ENCODE measurements at regions not wholly inside any gene's neighbourhood (a gene's known extent, or its start where the extent isn't known, plus 50 kb on each side); places are given as distances from the start of the nearest gene placed in this dataset.

GRCh38 chr7:47037607-47038006 lies 544.3 kb downstream of the TNS3 start:
- 94 to 97% methylated on average over 6 of the region's 7 CpGs for WGBS, 2 experiments
- Histone ChIP-seq H3K4me1 (ENCODE audit: control insufficient read depth, insufficient read depth, low read length) (peaks cover 9% of the 10 kb centered on the region), H3K27me3 (ENCODE audit: control insufficient read depth, insufficient read depth, low read length, poor library complexity, severe bottlenecking) (no peaks in the 10 kb centered on the region), H3K4me3 (ENCODE audit: insufficient read depth, low read depth, low read length) (no peak overlapping the region), H3K36me3 (ENCODE audit: control insufficient read depth, insufficient read depth, low read length) (no peaks in the 10 kb centered on the region), H3K9me3 (ENCODE audit: control insufficient read depth, low read length) (no peaks in the 10 kb centered on the region), H3K27ac (ENCODE audit: insufficient read depth, low read depth, low read length, poor library complexity, severe bottlenecking) (no peak overlapping the region)

DNA sequence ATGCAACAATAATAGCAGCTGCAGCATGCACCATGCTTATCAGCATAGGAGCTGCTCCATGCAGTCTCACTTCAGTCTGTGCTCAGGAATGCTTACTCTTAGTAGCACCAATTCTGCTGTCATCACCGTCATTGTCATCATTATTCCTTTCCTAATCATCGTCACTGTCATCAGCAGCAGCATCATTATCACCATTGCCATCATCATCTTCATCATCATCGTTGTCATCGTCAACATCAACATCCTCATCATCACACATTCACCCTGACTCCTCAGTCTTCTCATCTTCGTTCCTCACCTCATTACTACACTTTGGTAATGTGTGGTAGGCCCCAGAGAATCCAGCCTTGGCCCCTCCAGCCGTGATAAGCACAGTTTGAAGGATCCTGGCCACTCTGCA lies 545.0 kb downstream of the TNS3 start:
- Histone ChIP-seq H3K4me1 (ENCODE audit: control insufficient read depth, insufficient read depth, low read length) (peaks cover 9% of the 10 kb centered on the region), H3K4me3 (ENCODE audit: insufficient read depth, low read depth, low read length) (no peak overlapping the region), H3K9me3 (ENCODE audit: control insufficient read depth, low read length) (no peaks in the 10 kb centered on the region), H3K27ac (ENCODE audit: insufficient read depth, low read depth, low read length, poor library complexity, severe bottlenecking) (no peak overlapping the region), H3K36me3 (ENCODE audit: control insufficient read depth, insufficient read depth, low read length) (no peaks in the 10 kb centered on the region), H3K27me3 (ENCODE audit: control insufficient read depth, insufficient read depth, low read length, poor library complexity, severe bottlenecking) (no peaks in the 10 kb centered on the region)
- WGBS, 2 experiments: 90 to 93% methylated on average over 6 of the region's 6 CpGs

DNA sequence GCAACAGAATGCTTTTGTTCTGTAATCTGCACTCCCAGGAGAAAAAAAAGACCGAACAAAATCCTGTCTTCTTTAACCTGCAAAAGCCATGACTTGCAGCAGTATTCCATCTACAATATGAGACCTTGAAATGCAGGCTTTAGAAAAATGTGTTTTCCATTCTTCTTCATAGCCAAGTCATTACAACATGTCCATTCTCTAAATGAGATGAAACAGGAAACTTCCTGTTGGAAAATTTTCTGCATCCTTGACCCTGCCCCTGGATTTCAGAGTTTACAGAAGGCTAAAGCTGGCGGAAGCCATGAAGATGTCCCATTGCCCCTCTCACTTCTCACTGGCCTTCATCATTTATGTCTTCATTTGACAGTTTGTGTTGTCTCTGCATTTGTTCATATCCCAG lies 546.4 kb downstream of the TNS3 start:
- no peaks in the 10 kb centered on the region for H3K9me3 ChIP-seq (ENCODE audit: control insufficient read depth, low read length)
- H3K36me3 ChIP-seq (ENCODE audit: control insufficient read depth, insufficient read depth, low read length): no peaks in the 10 kb centered on the region
- no peak overlapping the region for H3K4me3 ChIP-seq (ENCODE audit: insufficient read depth, low read depth, low read length)
- H3K27ac ChIP-seq (ENCODE audit: insufficient read depth, low read depth, low read length, poor library complexity, severe bottlenecking): no peak overlapping the region
- WGBS, 2 experiments: 92 to 93% methylated on average over 2 of the region's 2 CpGs
- peaks cover 9% of the 10 kb centered on the region for H3K4me1 ChIP-seq (ENCODE audit: control insufficient read depth, insufficient read depth, low read length)
- no peaks in the 10 kb centered on the region for H3K27me3 ChIP-seq (ENCODE audit: control insufficient read depth, insufficient read depth, low read length, poor library complexity, severe bottlenecking)

DNA sequence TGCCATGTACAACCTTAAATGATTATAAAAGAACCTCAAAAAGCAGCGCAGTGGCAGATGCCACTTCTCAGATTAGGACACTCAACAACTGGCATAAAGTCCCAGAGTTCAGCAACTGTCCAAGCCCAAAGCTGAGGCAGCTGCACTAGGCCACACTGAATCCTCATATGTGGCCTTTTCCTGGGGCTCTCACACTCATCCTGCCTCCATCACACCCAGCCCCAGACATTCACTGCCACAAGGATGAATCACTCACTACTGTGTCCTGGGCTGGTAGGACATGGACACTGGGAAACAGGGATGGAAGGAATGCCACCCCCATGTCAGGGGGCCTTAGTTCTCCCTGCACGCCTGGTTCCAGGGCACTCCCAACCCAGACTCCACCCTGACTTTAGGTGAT lies 547.7 kb downstream of the TNS3 start:
- Histone ChIP-seq H3K4me3 (ENCODE audit: insufficient read depth, low read depth, low read length) (no peak overlapping the region), H3K27me3 (ENCODE audit: control insufficient read depth, insufficient read depth, low read length, poor library complexity, severe bottlenecking) (no peaks in the 10 kb centered on the region), H3K9me3 (ENCODE audit: control insufficient read depth, low read length) (no peaks in the 10 kb centered on the region), H3K36me3 (ENCODE audit: control insufficient read depth, insufficient read depth, low read length) (no peaks in the 10 kb centered on the region), H3K27ac (ENCODE audit: insufficient read depth, low read depth, low read length, poor library complexity, severe bottlenecking) (no peak overlapping the region), H3K4me1 (ENCODE audit: control insufficient read depth, insufficient read depth, low read length) (peaks cover under 1% of the 10 kb centered on the region)
- 91 to 96% methylated on average over 2 of the region's 2 CpGs for WGBS, 2 experiments

- WGBS, 2 experiments: 86 to 98% methylated on average over 4 of the region's 4 CpGs
- no peak overlapping the region for H3K27ac ChIP-seq (ENCODE audit: insufficient read depth, low read depth, low read length, poor library complexity, severe bottlenecking)
- no peak overlapping the region for H3K4me3 ChIP-seq (ENCODE audit: insufficient read depth, low read depth, low read length)
- H3K27me3 ChIP-seq (ENCODE audit: control insufficient read depth, insufficient read depth, low read length, poor library complexity, severe bottlenecking): no peaks in the 10 kb centered on the region
- H3K4me1 ChIP-seq (ENCODE audit: control insufficient read depth, insufficient read depth, low read length): no peaks in the 10 kb centered on the region
- no peaks in the 10 kb centered on the region for H3K36me3 ChIP-seq (ENCODE audit: control insufficient read depth, insufficient read depth, low read length)
- H3K9me3 ChIP-seq (ENCODE audit: control insufficient read depth, low read length): no peaks in the 10 kb centered on the region
Measured at GRCh38 chr7:47032536-47032908, 549.4 kb downstream of the TNS3 start.

DNA sequence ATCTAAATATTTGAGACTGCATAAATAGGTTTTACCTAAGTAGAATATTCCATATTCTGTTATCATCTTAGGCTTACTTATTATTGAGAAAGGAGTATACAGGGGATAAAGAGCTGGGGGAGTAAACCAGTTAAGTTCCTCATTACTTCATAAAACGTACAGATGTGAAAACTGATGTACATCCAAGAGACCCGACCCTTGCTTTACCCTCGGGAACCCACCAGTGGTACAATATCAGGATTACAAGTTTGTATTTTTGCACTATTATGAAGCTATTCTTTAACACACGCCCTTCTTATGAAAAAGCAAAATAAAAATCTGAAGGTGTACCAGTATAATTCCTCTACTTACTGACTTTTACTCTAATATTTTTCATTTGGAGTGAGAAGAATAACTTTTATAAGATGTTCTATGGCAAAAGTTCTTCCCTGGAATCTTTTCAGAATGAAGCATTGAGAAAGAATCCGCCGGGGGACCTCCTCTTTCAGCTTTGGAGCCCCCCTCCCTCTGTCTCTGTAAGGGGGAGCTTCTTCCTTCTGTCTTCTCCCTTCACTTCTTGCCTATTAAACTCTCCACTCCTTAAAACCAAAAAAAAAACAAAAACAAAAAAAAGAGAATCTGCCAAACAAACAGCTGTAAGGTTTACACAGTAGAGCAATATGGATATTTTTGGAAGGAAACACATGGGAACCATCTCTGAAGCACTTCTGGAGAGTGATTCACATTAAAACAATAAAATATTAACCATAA lies 550.0 kb downstream of the TNS3 start:
- Histone ChIP-seq H3K4me1 (ENCODE audit: control insufficient read depth, insufficient read depth, low read length) (no peaks in the 10 kb centered on the region), H3K27me3 (ENCODE audit: control insufficient read depth, insufficient read depth, low read length, poor library complexity, severe bottlenecking) (no peaks in the 10 kb centered on the region), H3K36me3 (ENCODE audit: control insufficient read depth, insufficient read depth, low read length) (no peaks in the 10 kb centered on the region), H3K9me3 (ENCODE audit: control insufficient read depth, low read length) (no peaks in the 10 kb centered on the region), H3K4me3 (ENCODE audit: insufficient read depth, low read depth, low read length) (no peak overlapping the region), H3K27ac (ENCODE audit: insufficient read depth, low read depth, low read length, poor library complexity, severe bottlenecking) (no peak overlapping the region)
- whole genome bisulfite sequencing, 2 experiments: 92 to 93% methylated on average over 5 to 6 of the region's 6 CpGs

DNA sequence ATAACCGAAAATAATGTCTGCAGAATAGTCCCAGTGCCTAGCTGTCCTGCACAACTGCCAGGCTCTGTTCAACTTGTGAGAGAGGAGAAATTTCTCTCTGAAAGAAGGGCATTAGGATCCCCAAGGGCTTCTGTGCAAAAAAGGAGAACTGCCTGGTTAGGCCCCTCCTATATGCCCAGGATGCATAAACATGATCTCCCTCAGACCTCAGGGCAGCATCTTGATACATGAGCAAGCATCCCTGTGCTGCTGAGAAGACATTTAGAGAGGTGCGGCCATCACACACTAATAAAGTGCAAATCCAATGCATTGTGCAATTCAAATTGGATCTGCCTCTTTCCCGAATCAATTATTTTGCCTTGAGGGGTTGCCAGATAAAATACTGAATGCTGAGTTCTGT lies 553.6 kb downstream of the TNS3 start:
- H3K27ac ChIP-seq (ENCODE audit: insufficient read depth, low read depth, low read length, poor library complexity, severe bottlenecking): no peak overlapping the region

DNA sequence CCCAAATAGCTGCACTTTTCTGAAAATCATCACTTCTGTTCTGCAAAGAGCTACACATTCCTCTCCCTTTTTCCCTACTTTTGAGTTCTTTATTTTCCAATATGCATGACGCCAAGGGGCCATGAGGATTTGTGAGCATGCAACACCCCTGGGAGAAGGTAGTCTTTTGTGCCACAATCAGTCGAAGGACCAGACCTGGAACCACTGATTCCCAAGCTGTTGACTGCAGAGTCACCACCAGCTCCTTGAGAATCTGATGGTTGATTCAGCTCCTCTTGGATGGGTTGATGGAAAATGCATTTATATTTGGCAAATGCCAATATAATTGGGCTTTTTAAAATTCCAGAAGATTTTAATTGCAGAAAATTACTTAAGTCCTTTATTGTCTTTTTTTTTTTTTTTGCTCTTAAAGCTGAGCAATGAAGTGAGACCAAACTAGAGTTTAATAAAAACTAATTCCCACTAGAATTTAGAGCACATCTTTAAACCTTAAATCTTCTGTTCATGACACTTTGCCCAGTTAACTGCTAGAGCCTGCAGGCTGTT lies 554.1 kb downstream of the TNS3 start:
- no peaks in the 10 kb centered on the region for H3K4me1 ChIP-seq (ENCODE audit: control insufficient read depth, insufficient read depth, low read length)
- no peaks in the 10 kb centered on the region for H3K9me3 ChIP-seq (ENCODE audit: control insufficient read depth, low read length)
- no peak overlapping the region for H3K4me3 ChIP-seq (ENCODE audit: insufficient read depth, low read depth, low read length)
- H3K27me3 ChIP-seq (ENCODE audit: control insufficient read depth, insufficient read depth, low read length, poor library complexity, severe bottlenecking): no peaks in the 10 kb centered on the region
- no peaks in the 10 kb centered on the region for H3K36me3 ChIP-seq (ENCODE audit: control insufficient read depth, insufficient read depth, low read length)
- no peak overlapping the region for H3K27ac ChIP-seq (ENCODE audit: insufficient read depth, low read depth, low read length, poor library complexity, severe bottlenecking)
- WGBS, 2 experiments: 90 to 99% methylated on average over 2 of the region's 2 CpGs

More for the DNA sequence above, 553.6 kb downstream of the TNS3 start:
- no peaks in the 10 kb centered on the region for H3K27me3 ChIP-seq (ENCODE audit: control insufficient read depth, insufficient read depth, low read length, poor library complexity, severe bottlenecking)
- no peaks in the 10 kb centered on the region for H3K36me3 ChIP-seq (ENCODE audit: control insufficient read depth, insufficient read depth, low read length)
- no peaks in the 10 kb centered on the region for H3K9me3 ChIP-seq (ENCODE audit: control insufficient read depth, low read length)
- WGBS, 2 experiments: 94 to 97% methylated on average over 3 of the region's 3 CpGs
- H3K4me1 ChIP-seq (ENCODE audit: control insufficient read depth, insufficient read depth, low read length): no peaks in the 10 kb centered on the region
- H3K4me3 ChIP-seq (ENCODE audit: insufficient read depth, low read depth, low read length): no peak overlapping the region

DNA sequence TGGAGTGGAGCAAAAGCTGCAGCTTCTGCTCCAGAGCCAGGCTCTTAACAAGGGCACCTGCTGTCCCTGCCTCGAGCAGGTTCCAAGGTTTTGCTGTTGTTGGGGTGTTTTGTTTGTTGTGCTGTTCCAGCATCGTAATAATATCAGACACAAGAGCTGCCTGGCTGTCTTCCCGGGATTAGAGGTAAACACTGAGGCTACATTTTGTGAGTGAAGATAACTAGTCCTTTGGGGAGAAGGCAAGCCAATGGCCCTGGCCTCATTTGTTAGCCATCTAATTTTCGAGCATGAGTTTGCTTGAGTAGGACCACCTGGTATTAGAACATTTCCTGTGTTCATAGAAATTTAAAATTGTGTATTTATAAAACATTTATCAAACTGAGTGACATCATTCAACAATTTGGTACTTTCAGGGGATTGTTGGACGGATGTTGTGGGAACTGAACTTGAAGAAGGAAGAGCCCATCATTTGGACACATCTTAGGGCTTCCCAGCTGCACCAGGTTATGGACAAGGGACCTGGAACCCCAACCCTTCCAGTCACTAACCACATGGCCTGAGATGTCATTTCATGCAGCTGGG lies 555.0 kb downstream of the TNS3 start:
- no peaks in the 10 kb centered on the region for H3K36me3 ChIP-seq (ENCODE audit: control insufficient read depth, insufficient read depth, low read length)
- WGBS, 2 experiments: 90 to 93% methylated on average over 5 of the region's 5 CpGs
- no peak overlapping the region for H3K4me3 ChIP-seq (ENCODE audit: insufficient read depth, low read depth, low read length)
- H3K27me3 ChIP-seq (ENCODE audit: control insufficient read depth, insufficient read depth, low read length, poor library complexity, severe bottlenecking): no peaks in the 10 kb centered on the region
- no peak overlapping the region for H3K27ac ChIP-seq (ENCODE audit: insufficient read depth, low read depth, low read length, poor library complexity, severe bottlenecking)
- no peaks in the 10 kb centered on the region for H3K4me1 ChIP-seq (ENCODE audit: control insufficient read depth, insufficient read depth, low read length)
- H3K9me3 ChIP-seq (ENCODE audit: control insufficient read depth, low read length): no peaks in the 10 kb centered on the region

DNA sequence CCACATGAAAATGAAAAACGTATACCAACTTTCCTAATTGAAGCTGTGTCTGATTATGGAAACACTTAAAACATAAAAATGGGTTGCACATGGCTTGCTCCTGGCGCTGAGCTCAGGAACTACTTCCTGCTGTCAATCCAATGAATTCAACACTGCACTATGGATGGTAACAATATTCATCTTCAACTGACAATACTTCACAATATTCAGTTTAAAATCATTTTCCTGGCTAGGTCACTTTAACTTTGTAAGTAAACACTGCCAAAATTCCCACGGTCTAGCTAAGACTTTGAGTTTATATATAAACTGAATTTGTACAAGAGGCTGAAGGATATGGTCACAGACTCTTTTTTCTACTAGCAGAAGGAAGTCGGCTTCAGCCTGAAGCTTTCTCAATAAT lies 556.9 kb downstream of the TNS3 start:
- H3K9me3 ChIP-seq (ENCODE audit: control insufficient read depth, low read length): no peaks in the 10 kb centered on the region
- 75 to 84% methylated on average over 3 to 4 of the region's 4 CpGs for WGBS, 2 experiments
- H3K4me1 ChIP-seq (ENCODE audit: control insufficient read depth, insufficient read depth, low read length): no peaks in the 10 kb centered on the region
- H3K36me3 ChIP-seq (ENCODE audit: control insufficient read depth, insufficient read depth, low read length): no peaks in the 10 kb centered on the region
- no peak overlapping the region for H3K27ac ChIP-seq (ENCODE audit: insufficient read depth, low read depth, low read length, poor library complexity, severe bottlenecking)
- no peaks in the 10 kb centered on the region for H3K27me3 ChIP-seq (ENCODE audit: control insufficient read depth, insufficient read depth, low read length, poor library complexity, severe bottlenecking)
- no peak overlapping the region for H3K4me3 ChIP-seq (ENCODE audit: insufficient read depth, low read depth, low read length)
